Left renal cortex interstitium (tissue), 4 donors: ENCODE measurements at regions not wholly inside any gene's neighbourhood (a gene's known extent, or its start where the extent isn't known, plus 50 kb on each side); places are given as distances from the start of the nearest gene placed in this dataset.

ENCODE experiments used
- DNase-seq, 4 donors: peaks; one replicate each; pipeline ENCODE4 v3.0.0-alpha.2; 2013; ENCODE audit warnings: low read depth in 4 of 4, low spot score in 2 of 4, missing footprints in 1 of 4

- no peak for DNase-seq
Measured at GRCh38 chr4:96093563-96093962, 253.7 kb downstream of the PDHA2 start.

DNA sequence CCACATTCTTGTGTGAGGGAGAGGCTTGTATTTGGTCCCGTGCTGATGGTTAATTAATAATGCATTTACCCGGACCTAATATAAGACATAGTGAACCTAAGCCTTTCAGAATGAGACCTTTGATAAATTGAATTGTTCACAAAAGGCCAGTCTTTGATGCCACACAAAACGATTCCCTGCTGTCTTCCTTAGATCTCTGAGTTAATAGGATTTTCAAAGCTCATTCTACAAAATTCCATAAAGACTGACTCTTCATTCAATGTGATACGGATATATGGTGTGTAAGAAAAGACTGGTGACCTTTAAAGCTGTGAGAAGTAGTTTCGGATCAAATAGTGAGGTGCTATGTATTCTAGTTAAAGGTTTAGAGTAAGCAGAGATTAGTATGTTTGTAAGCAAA, 254.3 kb downstream of the PDHA2 start:
- DNase-seq, result no peak

GRCh38 chr4:96097040-96097607, 257.2 kb downstream of the PDHA2 start:
- no peak for DNase-seq

DNA sequence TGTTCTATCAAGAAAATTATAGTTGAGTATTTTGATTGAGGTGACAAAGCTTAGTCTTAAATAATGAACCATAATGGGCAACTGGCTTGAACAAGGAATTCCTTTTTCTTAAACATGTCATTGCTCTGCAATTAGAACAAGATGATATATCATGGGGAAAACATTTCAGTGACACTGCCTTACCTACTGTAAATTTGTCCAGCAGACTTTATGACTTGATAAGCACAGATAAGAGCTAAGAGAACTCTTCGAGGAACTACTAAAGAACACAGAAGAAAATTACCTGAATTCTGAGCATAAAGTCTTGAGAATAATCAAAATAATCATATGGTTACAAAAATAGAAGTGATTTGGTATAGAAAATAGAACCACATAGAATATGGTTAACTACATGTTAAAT, 257.8 kb downstream of the PDHA2 start:
- no peak for DNase-seq

DNA sequence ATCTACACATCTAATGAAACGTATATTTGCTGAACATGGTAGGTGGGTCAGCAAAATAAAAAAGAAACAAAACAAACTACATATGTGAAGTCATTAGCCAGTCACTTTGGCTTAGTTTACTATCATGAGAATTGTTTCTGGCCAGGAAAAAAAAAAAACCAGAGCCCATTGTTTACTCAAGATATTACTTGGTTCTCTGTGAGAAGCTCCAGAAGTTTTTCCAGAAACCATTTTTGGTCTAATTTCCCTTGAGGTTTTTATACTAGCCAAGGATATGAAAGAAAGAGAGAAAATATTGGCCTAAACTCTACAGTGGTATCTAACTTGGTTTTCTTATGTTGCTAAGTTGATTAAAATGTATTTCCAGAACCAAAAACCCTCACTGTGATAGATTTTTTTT, 259.1 kb downstream of the PDHA2 start:
- DNase-seq, result no peak

GRCh38 chr4:96102541-96103026, 262.7 kb downstream of the PDHA2 start:
- no peak for DNase-seq

GRCh38 chr4:96103086-96103485, 263.2 kb downstream of the PDHA2 start:
- DNase-seq, result no peak

- DNase-seq, result no peak
Measured at GRCh38 chr4:96108146-96108545, 268.3 kb downstream of the PDHA2 start.

GRCh38 chr4:96112631-96113030, 272.7 kb downstream of the PDHA2 start:
- no peak for DNase-seq

DNA sequence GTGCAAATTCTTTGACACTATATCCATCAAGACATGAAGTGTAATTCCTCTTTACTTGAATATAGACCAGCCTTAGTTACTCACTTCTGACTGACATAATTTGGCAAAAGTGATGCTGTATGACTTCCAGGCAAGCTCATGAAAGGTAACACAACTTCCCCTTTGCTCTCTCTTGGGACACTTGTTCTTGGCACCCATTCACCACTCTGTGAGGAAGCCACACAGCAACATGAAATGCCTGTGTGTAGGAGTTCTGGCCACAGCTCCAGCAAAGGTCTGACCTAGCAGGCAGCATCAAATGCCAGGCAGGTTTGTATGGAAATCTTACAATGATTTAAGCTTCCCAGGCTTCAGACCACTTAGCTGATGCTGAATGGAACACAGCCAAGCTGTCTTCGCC, 280.3 kb downstream of the PDHA2 start:
- DNase-seq, result no peak

GRCh38 chr4:96126227-96126626, 286.3 kb downstream of the PDHA2 start:
- no peak for DNase-seq

- no peak for DNase-seq
Measured at GRCh38 chr4:96131186-96131585, 291.3 kb downstream of the PDHA2 start.

DNA sequence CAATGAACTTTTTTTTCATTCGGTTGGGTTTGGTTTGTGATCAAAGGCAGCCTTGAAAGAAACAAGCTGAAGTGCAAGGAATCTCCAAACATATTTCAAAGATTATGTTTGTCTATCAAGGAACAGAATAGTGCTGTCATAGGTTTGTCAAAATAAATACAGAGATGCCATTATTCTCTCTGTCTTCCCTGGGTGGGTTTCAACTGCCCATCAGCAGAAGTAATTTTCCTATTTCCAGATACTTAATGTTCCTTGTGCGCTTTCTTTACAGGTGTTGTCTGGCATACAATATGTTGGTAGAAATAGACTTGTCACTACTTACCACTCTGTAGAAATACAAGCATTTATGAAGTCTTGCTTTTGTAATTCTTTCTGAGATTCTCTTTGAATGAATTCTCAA, 294.9 kb downstream of the PDHA2 start:
- no peak for DNase-seq

DNA sequence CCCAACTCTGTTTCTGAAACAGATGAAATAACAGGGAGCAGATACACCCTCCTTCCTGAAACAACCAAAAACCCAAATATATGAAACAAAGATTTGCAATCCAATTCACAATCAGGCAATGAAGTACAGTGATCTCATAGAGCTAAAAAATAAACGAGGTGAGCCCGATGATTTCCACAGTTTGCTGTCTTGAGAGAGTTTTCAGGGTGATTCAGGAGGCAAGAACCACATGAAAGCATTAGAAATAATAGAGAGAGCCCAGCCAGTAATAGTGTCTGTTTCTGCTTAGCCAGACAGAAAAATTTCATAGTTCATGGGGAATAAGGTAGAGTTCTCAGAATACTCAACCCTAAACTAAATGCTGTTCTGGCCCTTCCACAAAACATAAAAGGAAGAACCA, 296.2 kb downstream of the PDHA2 start:
- no peak for DNase-seq

DNA sequence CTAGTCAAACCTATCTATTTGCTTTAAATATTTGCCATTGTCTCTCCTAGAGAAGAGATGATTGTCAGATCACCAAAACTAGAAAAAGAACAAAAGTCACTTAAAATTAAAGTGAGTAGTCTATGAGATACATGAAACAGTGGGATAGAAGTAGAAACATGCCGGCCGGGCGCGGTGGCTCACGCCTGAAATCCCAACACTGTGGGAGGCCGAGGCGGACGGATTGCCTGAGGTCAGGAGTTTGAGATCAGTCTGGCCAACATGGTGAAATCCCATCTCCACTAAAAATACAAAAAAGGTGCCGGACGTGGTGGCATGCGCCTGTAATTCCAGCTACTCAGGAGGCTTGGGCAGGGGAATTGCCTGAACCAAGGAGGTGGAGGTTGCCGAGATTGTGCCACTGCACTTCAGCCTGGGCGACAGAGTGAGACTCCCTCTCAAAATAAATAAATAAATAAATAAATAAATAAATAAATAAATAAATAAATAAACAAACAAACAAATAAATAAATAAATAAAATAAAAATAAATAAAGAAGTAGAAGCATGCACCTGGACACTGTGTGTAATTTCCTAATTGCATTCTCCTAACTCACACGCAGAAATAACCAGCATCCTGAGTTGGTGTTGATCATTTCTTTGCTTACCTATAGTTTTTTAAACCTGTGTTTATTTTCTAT, 299.5 kb downstream of the PDHA2 start:
- no peak for DNase-seq

- DNase-seq, result no peak
Measured at GRCh38 chr4:96145601-96146000, 305.7 kb downstream of the PDHA2 start.

GRCh38 chr4:96146686-96147085, 306.8 kb downstream of the PDHA2 start:
- DNase-seq, result no peak

- DNase-seq, result no peak
Measured at GRCh38 chr4:96149894-96150293, 310.0 kb downstream of the PDHA2 start.

DNA sequence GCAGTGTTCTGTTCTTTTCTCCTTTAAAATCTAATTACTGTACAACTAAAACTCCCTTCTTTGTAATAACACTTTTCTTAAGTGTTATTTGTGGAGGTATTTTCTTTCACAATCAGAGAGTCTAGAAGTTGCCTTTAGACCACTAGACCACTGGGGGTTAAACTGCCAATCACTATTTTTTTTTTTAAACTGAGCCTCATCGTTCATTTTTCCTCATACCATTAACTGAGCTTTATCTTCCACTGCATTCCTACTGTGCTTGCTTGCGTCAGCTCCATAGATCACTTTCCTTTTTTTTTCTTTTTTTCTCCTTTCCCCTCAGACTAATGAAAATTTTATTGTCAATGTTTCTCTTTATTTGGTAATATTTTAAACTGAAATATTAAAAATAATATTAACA, 310.6 kb downstream of the PDHA2 start:
- no peak for DNase-seq

DNA sequence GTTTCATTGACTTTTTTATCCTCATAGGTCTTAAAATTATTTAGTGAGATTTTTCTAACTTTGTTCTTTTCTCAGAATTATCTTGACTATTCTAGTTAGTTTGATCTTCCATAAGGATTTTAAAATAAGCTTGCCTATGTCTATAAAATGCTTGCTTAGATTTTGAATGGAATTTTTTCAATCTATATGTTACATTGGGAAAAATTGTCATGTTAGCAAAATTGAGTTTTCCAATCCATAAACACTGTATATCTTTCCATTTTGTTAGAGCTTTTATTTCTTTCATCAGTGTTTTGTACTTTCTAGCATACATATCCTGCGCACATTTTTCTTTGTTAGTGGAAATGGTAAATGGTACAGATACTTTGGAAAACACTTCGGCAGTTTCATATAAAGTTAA, 312.9 kb downstream of the PDHA2 start:
- DNase-seq, result no peak

DNA sequence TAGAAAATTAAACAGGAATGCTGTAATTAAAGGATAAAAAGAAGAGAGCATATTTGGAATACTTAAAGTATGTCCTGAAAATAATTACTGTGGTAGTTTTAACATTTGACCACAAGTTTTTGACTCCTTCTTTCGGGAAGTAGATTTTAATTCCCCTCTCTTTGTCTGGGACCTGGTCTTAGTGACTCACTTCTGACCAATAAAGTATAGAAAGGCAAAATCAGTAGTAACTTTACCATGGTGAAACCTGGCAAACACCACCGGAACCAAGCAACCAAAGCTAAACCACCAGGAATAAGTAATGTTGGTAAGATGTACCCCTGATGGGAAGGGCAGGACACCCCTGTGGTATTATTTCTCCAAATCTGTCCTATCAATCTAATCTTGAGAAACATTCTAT, 314.8 kb downstream of the PDHA2 start:
- no peak for DNase-seq

DNA sequence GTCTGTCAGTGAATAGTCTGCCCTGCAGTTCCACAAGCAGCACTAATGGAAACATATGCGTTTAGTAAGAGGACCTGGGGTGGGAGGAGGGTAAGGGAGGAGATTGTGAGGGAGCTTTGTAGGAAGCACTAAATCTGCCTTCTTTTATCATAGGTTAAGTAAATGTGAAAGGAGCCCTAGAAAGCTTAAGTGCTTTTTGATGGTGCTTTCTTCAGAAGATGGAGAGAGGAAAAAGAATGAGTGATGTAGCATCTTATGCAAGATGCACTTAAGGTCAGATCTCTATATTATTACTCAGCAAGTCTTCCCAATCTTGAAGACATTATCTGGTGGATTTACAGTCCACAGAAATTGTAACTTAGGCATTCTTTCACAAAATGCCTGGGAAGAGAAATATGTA, 322.7 kb downstream of the PDHA2 start:
- peak in 1 of 4 donors; percentile 5 for DNase-seq
